PC-9 (cell line): ENCODE measurements at regions not wholly inside any gene's neighbourhood (a gene's known extent, or its start where the extent isn't known, plus 50 kb on each side); places are given as distances from the start of the nearest gene placed in this dataset.

Experiments used
- BruUV-seq: library from RNA; stranded (reverse); fragments of 400-500 nt; replicated peaks from 2 replicates; lab custom pipeline; 2021; lab: Mats Ljungman, UMichigan
- CTCF ChIA-PET: fragments of 300-600 bp; sonication (Branson Sonifier 250); formaldehyde crosslinking; loops from one replicate; lab custom pipeline; 2022; ENCODE audit warnings: antibody characterized with exemption; lab: Charles Lee
- POLR2A ChIA-PET: fragments of 300-600 bp; sonication (Branson Sonifier 250); formaldehyde crosslinking; loops from one replicate; lab custom pipeline; 2022; ENCODE audit warnings: antibody characterized with exemption; ENCODE audit not compliant: unreplicated experiment; lab: Charles Lee
- DNase-seq, 2 experiments: peaks; one replicate each; pipeline versions ENCODE4 v3.0.0 to v3.0.0-alpha.2; 2015 to 2022; ENCODE audit warnings: mixed read lengths in 1 of 2
- H2AFZ ChIP-seq: fragments of 200-600 bp; sonication (generic); 2 replicates; pipeline ENCODE4 v1.8.1; 2017; ENCODE audit warnings: antibody characterized with exemption
- H3F3A ChIP-seq: fragments of 200-600 bp; sonication (generic); 2 replicates; pipeline ENCODE4 v1.8.1; 2017; ENCODE audit warnings: antibody characterized with exemption, mild to moderate bottlenecking, low read depth; ENCODE audit not compliant: insufficient read depth
- H3K27ac ChIP-seq: fragments of 200-600 bp; sonication (generic); 2 replicates; pipeline ENCODE4 v1.6.1; 2016; ENCODE audit warnings: mixed run types
- H3K27me3 ChIP-seq: fragments of 200-600 bp; sonication (generic); 2 replicates; pipeline ENCODE4 v1.6.1; 2016; ENCODE audit warnings: low read depth, mixed run types; ENCODE audit not compliant: insufficient read depth
- H3K36me3 ChIP-seq: fragments of 200-600 bp; sonication (generic); 2 replicates; pipeline ENCODE4 v1.6.1; 2016; ENCODE audit warnings: low read depth, mixed run types
- H3K4me1 ChIP-seq: fragments of 200-600 bp; sonication (generic); replicated peaks from 2 replicates; pipeline ENCODE4 v1.6.1; 2016; ENCODE audit warnings: mixed run types; ENCODE audit not compliant: insufficient read depth
- H3K4me2 ChIP-seq: fragments of 200-600 bp; sonication (generic); 2 replicates; pipeline ENCODE4 v1.6.1; 2017; ENCODE audit warnings: mixed run types
- H3K4me3 ChIP-seq: fragments of 200-600 bp; sonication (generic); 2 replicates; pipeline ENCODE4 v1.6.1; 2016; ENCODE audit warnings: mixed run types
- H3K79me2 ChIP-seq: fragments of 200-600 bp; sonication (generic); 2 replicates; pipeline ENCODE4 v1.6.1; 2017; ENCODE audit warnings: low read depth, mixed run types
- H3K9me2 ChIP-seq: fragments of 200-600 bp; sonication (generic); 2 replicates; pipeline ENCODE4 v1.8.1; 2017; ENCODE audit warnings: mild to moderate bottlenecking; ENCODE audit not compliant: insufficient read depth
- H3K9me3 ChIP-seq: fragments of 200-600 bp; sonication (generic); 2 replicates; pipeline ENCODE4 v1.8.1; 2016; ENCODE audit warnings: low read depth; ENCODE audit not compliant: insufficient read depth
- H4K20me1 ChIP-seq: fragments of 200-600 bp; sonication (generic); 2 replicates; pipeline ENCODE4 v1.8.1; 2017; ENCODE audit not compliant: insufficient read depth
- CTCF ChIP-seq: fragments of 200-600 bp; sonication (generic); conservative IDR thresholded peaks from 2 replicates; pipeline ENCODE4 v1.6.1; 2017; ENCODE audit warnings: mixed run types, antibody characterized with exemption, mild to moderate bottlenecking, moderate library complexity
- EZH2 ChIP-seq: fragments of 200-600 bp; sonication (generic); IDR thresholded peaks from 2 replicates; pipeline ENCODE4 v1.8.0; 2017; ENCODE audit warnings: antibody characterized with exemption, low read depth
- intact Hi-C: fragments of 100-400 bp; cut with micrococcal nuclease; formaldehyde crosslinking; loops from one replicate; pipeline ENCODE4 v1.10.0; 2022; ENCODE audit not compliant: unreplicated experiment

- intact Hi-C loops = no loop called here
- H3K36me3 ChIP-seq = no peaks in the 10 kb centered on the region
- TF ChIP-seq EZH2 (no peak), CTCF (no peak)
- H3F3A ChIP-seq = no peaks in the 10 kb centered on the region
- no peak overlapping the region for H2AFZ ChIP-seq
- POLR2A ChIA-PET = interaction anchor here (0.7 kb wide), 1 partner anchor 8 kb away, joined by 3 read pairs; no protein-coding TSS in a partner anchor
- H3K9me3 ChIP-seq = no peaks in the 10 kb centered on the region
- no peak overlapping the region for H3K27ac ChIP-seq
- CTCF ChIA-PET = no interaction called here
- no peak overlapping the region for H3K4me3 ChIP-seq
- no peaks in the 10 kb centered on the region for H3K4me1 ChIP-seq
- H3K9me2 ChIP-seq = no peaks in the 10 kb centered on the region
- no peak for DNase-seq
- H3K79me2 ChIP-seq = no peaks in the 10 kb centered on the region
- H3K4me2 ChIP-seq = no peak overlapping the region
- no peaks in the 10 kb centered on the region for H3K27me3 ChIP-seq
- H4K20me1 ChIP-seq = peaks cover 3% of the 10 kb centered on the region
- BruUV-seq = no TSS peak
Observed at GRCh38 chr7:109062798-109063197, 493.1 kb downstream of the DNAJB9 start.

- no peaks in the 10 kb centered on the region for H3K27me3 ChIP-seq
- no peaks in the 10 kb centered on the region; the same call in 1 of the 2 replicates for H3K9me3 ChIP-seq
- no peak for DNase-seq
- no peak overlapping the region for H3K4me2 ChIP-seq
- ChIA-PET CTCF (no interaction called here), POLR2A (no interaction called here)
- no peaks in the 10 kb centered on the region for H3K36me3 ChIP-seq
- no peaks in the 10 kb centered on the region for H4K20me1 ChIP-seq
- no peak overlapping the region for H2AFZ ChIP-seq
- H3K4me1 ChIP-seq = no peaks in the 10 kb centered on the region
- H3F3A ChIP-seq = no peaks in the 10 kb centered on the region
- TF ChIP-seq EZH2 = no peak
- TF ChIP-seq CTCF = no peak
- H3K79me2 ChIP-seq = no peaks in the 10 kb centered on the region
- no peaks in the 10 kb centered on the region for H3K9me2 ChIP-seq
- no peak overlapping the region for H3K4me3 ChIP-seq
- intact Hi-C loops = no loop called here
- no TSS peak for BruUV-seq
- H3K27ac ChIP-seq = no peak overlapping the region
Observed at GRCh38 chr7:109073543-109073942, 503.9 kb downstream of the DNAJB9 start.

GRCh38 chr7:109076396-109076972, 506.8 kb downstream of the DNAJB9 start:
- intact Hi-C loops = no loop called here
- no peaks in the 10 kb centered on the region for H3K27me3 ChIP-seq
- no peaks in the 10 kb centered on the region for H3K36me3 ChIP-seq
- BruUV-seq = no TSS peak
- DNase-seq = no peak
- no peak overlapping the region for H3K27ac ChIP-seq
- no peak overlapping the region for H2AFZ ChIP-seq
- no peaks in the 10 kb centered on the region for H3K4me1 ChIP-seq
- H3K4me3 ChIP-seq = no peak overlapping the region
- ChIA-PET CTCF (no interaction called here), POLR2A (no interaction called here)
- TF ChIP-seq CTCF = no peak
- TF ChIP-seq EZH2 = no peak
- H3K4me2 ChIP-seq = no peak overlapping the region
- H4K20me1 ChIP-seq = no peaks in the 10 kb centered on the region
- H3K9me3 ChIP-seq = no peaks in the 10 kb centered on the region
- H3K9me2 ChIP-seq = no peaks in the 10 kb centered on the region
- H3F3A ChIP-seq = no peaks in the 10 kb centered on the region
- no peaks in the 10 kb centered on the region for H3K79me2 ChIP-seq
